GM12878 (cell line): ENCODE measurements at regions not wholly inside any gene's neighbourhood (a gene's known extent, or its start where the extent isn't known, plus 50 kb on each side); places are given as distances from the start of the nearest gene placed in this dataset.

ENCODE experiments used
- ATAC-seq: fragments of 200-7000 bp; cut with Tn5 transposase; 3 replicates; pipeline ENCODE4 v1.9.1; 2020; ENCODE audit warnings: mild to moderate bottlenecking, moderate library complexity
- BruUV-seq: library from RNA; stranded (reverse); fragments of 400-500 nt; replicated peaks from 2 replicates; lab custom pipeline; 2021; lab: Mats Ljungman, UMichigan
- CTCF ChIA-PET: fragments of 300-600 bp; sonication (Branson Sonifier 250); formaldehyde crosslinking; extraction: SDS; loops from one replicate; lab custom pipeline; 2021; ENCODE audit warnings: inconsistent platforms; lab: Yijun Ruan, JAX
- POLR2A ChIA-PET: fragments of 350-600 bp; formaldehyde crosslinking; extraction: SDS; loops from one replicate; lab custom pipeline; 2021; ENCODE audit warnings: inconsistent platforms; lab: Charles Lee
- RAD21 ChIA-PET: fragments of 300-600 bp; sonication (Branson Sonifier 250); formaldehyde crosslinking; loops from one replicate; lab custom pipeline; 2023; ENCODE audit warnings: antibody characterized with exemption; ENCODE audit not compliant: unreplicated experiment; lab: Charles Lee
- SMC1A ChIA-PET: fragments of 300-600 bp; sonication (Branson Sonifier 250); formaldehyde crosslinking; loops from one replicate; lab custom pipeline; 2023; ENCODE audit not compliant: unreplicated experiment, uncharacterized antibody; lab: Charles Lee
- DNase-seq: peaks from one replicate; pipeline ENCODE4 v3.0.0-alpha.2; 2011; ENCODE audit warnings: low read depth, low spot score
- FAIRE-seq: peaks from 3 replicates; lab custom pipeline; 2011; peaks lifted over from hg19 to GRCh38; lab: Jason Lieb, UNC
- H2AFZ ChIP-seq: 2 replicates; pipeline ENCODE4 v1.6.0; 2011; ENCODE audit warnings: low read depth, low read length, control low read depth; ENCODE audit not compliant: control insufficient read depth
- H3K27ac ChIP-seq: 2 replicates; pipeline ENCODE4 v1.5.1; 2011; ENCODE audit warnings: control low read depth; ENCODE audit not compliant: control insufficient read depth, insufficient read depth
- H3K27me3 ChIP-seq, 2 experiments: replicated peaks in 1 of 2; 2 replicates each; pipeline versions ENCODE4 v1.6.0 to v1.6.1; 2011; ENCODE audit warnings: low read length in 1 of 2; ENCODE audit not compliant: control insufficient read depth in 2 of 2, insufficient read depth in 2 of 2
- H3K36me3 ChIP-seq, 2 experiments: 2 replicates each; pipeline ENCODE4 v1.5.1; 2011; ENCODE audit warnings: low read length in 1 of 2; ENCODE audit not compliant: control insufficient read depth in 2 of 2, insufficient read depth in 2 of 2
- H3K4me1 ChIP-seq: 2 replicates; pipeline ENCODE4 v1.6.1; 2011; ENCODE audit warnings: mild to moderate bottlenecking, low read length, moderate library complexity, mixed read lengths; ENCODE audit not compliant: control insufficient read depth, insufficient read depth
- H3K4me2 ChIP-seq: 2 replicates; pipeline ENCODE4 v1.6.0; 2011; ENCODE audit warnings: control low read depth; ENCODE audit not compliant: control insufficient read depth, insufficient read depth
- H3K4me3 ChIP-seq: fragments of 200-600 bp; sonication (generic); 2 replicates; pipeline ENCODE4 v1.5.1; 2016
- H3K79me2 ChIP-seq: 2 replicates; pipeline ENCODE4 v1.6.0; 2011; ENCODE audit warnings: low read length; ENCODE audit not compliant: control insufficient read depth, insufficient read depth
- H3K9ac ChIP-seq: 2 replicates; pipeline ENCODE4 v1.8.0; 2011; ENCODE audit warnings: low read length, control low read depth, mixed read lengths; ENCODE audit not compliant: control insufficient read depth, insufficient read depth
- H3K9me3 ChIP-seq: replicated peaks from 3 replicates; pipeline ENCODE4 v1.5.1; 2011; ENCODE audit warnings: mild to moderate bottlenecking, low read length; ENCODE audit not compliant: control insufficient read depth, insufficient read depth
- H4K20me1 ChIP-seq: 2 replicates; pipeline ENCODE4 v1.6.0; 2011; ENCODE audit not compliant: control insufficient read depth, insufficient read depth
- ATF7 ChIP-seq: fragments of 450-650 bp; IDR thresholded peaks from 2 replicates; pipeline ENCODE4 v1.6.1; 2016; ENCODE audit warnings: low read depth, mild to moderate bottlenecking
- BACH1 ChIP-seq: fragments of 450-650 bp; IDR thresholded peaks from 2 replicates; pipeline ENCODE4 v1.6.1; 2017; ENCODE audit warnings: mild to moderate bottlenecking, borderline replicate concordance
- BHLHE40 ChIP-seq, 2 experiments: fragments of 450-650 bp in 1 of 2; IDR thresholded peaks; 2 replicates each; pipeline ENCODE4 v1.6.1; 2011 to 2017; ENCODE audit warnings: low read depth in 2 of 2, borderline replicate concordance in 1 of 2, improper control_type of control experiment in 1 of 2, low read length in 1 of 2, mild to moderate bottlenecking in 1 of 2
- BMI1 ChIP-seq: fragments of 450-650 bp; IDR thresholded peaks from 2 replicates; pipeline ENCODE4 v1.6.1; 2016; ENCODE audit warnings: mild to moderate bottlenecking, moderate library complexity, borderline replicate concordance
- CHD2 ChIP-seq: IDR thresholded peaks from 2 replicates; pipeline ENCODE4 v1.6.1; 2011; ENCODE audit warnings: low read depth, low read length, improper control_type of control experiment, borderline replicate concordance
- CREB1 ChIP-seq: IDR thresholded peaks from 2 replicates; pipeline ENCODE4 v1.6.1; 2012; ENCODE audit warnings: low read depth, mild to moderate bottlenecking, inconsistent platforms
- CTCF ChIP-seq, 3 experiments: IDR thresholded peaks in 2 of 3; conservative IDR thresholded peaks in 1 of 3; 2 replicates each; pipeline ENCODE4 v1.5.1; 2011; ENCODE audit warnings: low read depth in 3 of 3, low read length in 3 of 3, mild to moderate bottlenecking in 3 of 3, control low read depth in 2 of 3, moderate library complexity in 2 of 3, inconsistent platforms in 1 of 3, mixed read lengths in 1 of 3; ENCODE audit not compliant: control insufficient read depth in 2 of 3, insufficient read depth in 1 of 3; ENCODE audit errors: extremely low read depth in 1 of 3
- DPF2 ChIP-seq: fragments of 450-650 bp; IDR thresholded peaks from 2 replicates; pipeline ENCODE4 v1.6.1; 2017; ENCODE audit warnings: mild to moderate bottlenecking
- IKZF1 ChIP-seq: fragments of 450-650 bp; conservative IDR thresholded peaks from 2 replicates; pipeline ENCODE4 v1.6.1; 2017; ENCODE audit warnings: antibody characterized with exemption, mild to moderate bottlenecking
- NKRF ChIP-seq: fragments of 450-650 bp; conservative IDR thresholded peaks from 2 replicates; pipeline ENCODE4 v1.6.1; 2017; ENCODE audit warnings: mild to moderate bottlenecking, moderate library complexity
- POLR2A ChIP-seq: IDR thresholded peaks from 2 replicates; pipeline ENCODE4 v1.6.1; 2011; ENCODE audit warnings: low read depth, mild to moderate bottlenecking, low read length
- SPI1 ChIP-seq: IDR thresholded peaks from 2 replicates; pipeline ENCODE4 v1.6.1; 2011; ENCODE audit warnings: low read depth, mild to moderate bottlenecking, low read length, moderate library complexity, borderline replicate concordance; ENCODE audit not compliant: insufficient read depth
- SRF ChIP-seq, 2 experiments: IDR thresholded peaks; 2 replicates each; pipeline ENCODE4 v1.6.1; 2011; ENCODE audit warnings: low read depth in 2 of 2, low read length in 2 of 2, mild to moderate bottlenecking in 1 of 2, moderate library complexity in 1 of 2
- ZBTB33 ChIP-seq: fragments of 450-650 bp; IDR thresholded peaks from 2 replicates; pipeline ENCODE4 v1.6.1; 2017; ENCODE audit warnings: mild to moderate bottlenecking
- ZNF687 ChIP-seq: fragments of 450-650 bp; IDR thresholded peaks from 2 replicates; pipeline ENCODE4 v1.6.1; 2017; ENCODE audit warnings: mild to moderate bottlenecking, moderate library complexity
- ZSCAN29 ChIP-seq: fragments of 450-650 bp; IDR thresholded peaks from 2 replicates; pipeline ENCODE4 v1.6.1; 2017; ENCODE audit warnings: mild to moderate bottlenecking, moderate library complexity
- WGBS: methylation state at CpG from one replicate; pipeline ENCODE4 v1.1.6; 2016; ENCODE audit warnings: low lambda C conversion rate; ENCODE audit not compliant: insufficient replicate concordance, insufficient coverage; ENCODE audit errors: missing lambda C conversion rate; 5-methylcytosine and 5-hydroxymethylcytosine counted together
- in situ Hi-C: fragments of 300-500 bp; cut with MboI; formaldehyde crosslinking; loops from 9 replicates; pipeline ENCODE4 v1.14.3; 2018; ENCODE audit warnings: mixed read lengths
- intact Hi-C: fragments of 100-400 bp; cut with micrococcal nuclease; formaldehyde crosslinking; loops from one replicate; pipeline ENCODE4 v1.14.2; 2022; ENCODE audit not compliant: unreplicated experiment

GRCh38 chr2:188852772-188853171 lies 121.4 kb upstream of the COL3A1 start:
- intact Hi-C loops, result no loop called here
- Histone ChIP-seq H3K27me3 (no peaks in the 10 kb centered on the region), H2AFZ (no peak overlapping the region), H3K4me3 (no peak overlapping the region), H4K20me1 (no peaks in the 10 kb centered on the region), H3K27ac (no peak overlapping the region), H3K4me1 (no peaks in the 10 kb centered on the region), H3K79me2 (no peaks in the 10 kb centered on the region), H3K9ac (no peak overlapping the region), H3K4me2 (no peak overlapping the region), H3K9me3 (no peaks in the 10 kb centered on the region), H3K36me3 (no peaks in the 10 kb centered on the region)
- BruUV-seq, result no TSS peak
- in situ Hi-C loops, result no loop called here
- ChIA-PET POLR2A (no interaction called here), SMC1A (interaction anchor here (0.6 kb wide), 1 partner anchor 216 kb away, joined by 3 read pairs; no protein-coding TSS in a partner anchor), CTCF (interaction anchor here (0.6 kb wide), 1 partner anchor 131 kb away, joined by 3 read pairs; no protein-coding TSS in a partner anchor), RAD21 (no interaction called here)
- DNase-seq (no peak), FAIRE-seq (no peak), ATAC-seq (no peak)
- 14% methylated on average over 2 of the region's 2 CpGs for WGBS
- no peak for TF ChIP-seq ZBTB33
- no peak for TF ChIP-seq BMI1
- no peak for TF ChIP-seq CTCF (IDR thresholded peaks at IDR 0.05 in 2 of 3, conservative IDR thresholded peaks at IDR 0.05 in 1 of 3; ENCODE audit: control insufficient read depth in 2 of 3, extremely low read depth in 1 of 3, insufficient read depth in 1 of 3, low read depth in 3 of 3, low read length in 3 of 3)
- TF ChIP-seq DPF2, result no peak
- TF ChIP-seq SPI1, result no peak
- TF ChIP-seq POLR2A, result no peak
- TF ChIP-seq BHLHE40 (IDR thresholded peaks at IDR 0.05; ENCODE audit: borderline replicate concordance in 1 of 2, low read depth in 2 of 2, low read length in 1 of 2), result no peak
- TF ChIP-seq BACH1, result no peak
- TF ChIP-seq NKRF, result no peak
- TF ChIP-seq ATF7, result no peak
- TF ChIP-seq ZSCAN29, result no peak
- TF ChIP-seq IKZF1, result no peak
- TF ChIP-seq ZNF687, result no peak
- no peak for TF ChIP-seq CHD2
- no peak for TF ChIP-seq SRF (IDR thresholded peaks at IDR 0.05; ENCODE audit: low read depth in 2 of 2, low read length in 2 of 2)
- TF ChIP-seq CREB1, result no peak
